Inflammatory macrophage treated with lipopolysaccharide for 1 hour (primary cell): ENCODE measurements at regions not wholly inside any gene's neighbourhood (a gene's known extent, or its start where the extent isn't known, plus 50 kb on each side); places are given as distances from the start of the nearest gene placed in this dataset.
A peak's percentile ranks its signal among the peaks of the same experiment; 100 is the strongest.

Source experiments
- DNase-seq, 2 donors: peaks; one replicate each; pipeline ENCODE4 v3.0.0-alpha.2; 2020 to 2022

DNA sequence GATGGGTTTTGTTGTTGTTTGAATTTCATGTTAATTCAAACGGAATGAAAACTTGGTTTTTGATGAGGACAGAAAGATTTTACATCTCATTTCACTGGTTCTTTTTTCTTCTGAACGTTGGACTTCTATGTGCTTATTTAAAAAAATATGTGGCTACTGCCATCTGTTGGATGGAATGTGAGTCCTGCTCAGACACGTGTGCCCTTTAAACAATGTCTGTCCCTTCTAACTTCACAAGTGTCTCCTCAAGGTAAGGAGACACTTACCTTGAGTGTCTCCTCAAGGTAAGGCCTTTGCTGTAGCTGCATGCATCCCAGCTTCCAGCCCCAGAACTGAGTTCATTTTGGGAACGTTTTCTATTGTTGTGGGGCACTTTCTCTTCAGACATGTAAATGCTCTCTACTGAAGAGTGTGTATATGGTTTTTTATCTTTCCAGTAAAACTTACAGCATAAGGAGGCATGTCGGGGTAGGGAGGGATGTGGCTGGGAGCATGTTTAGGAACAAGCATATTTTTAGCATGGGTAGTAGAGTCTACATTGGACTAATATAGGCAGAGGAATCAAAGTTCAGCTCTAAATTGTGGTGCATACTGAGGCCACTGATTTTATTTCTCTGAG lies 63.1 kb upstream of the UBE3A start:
- DNase-seq, result peak; percentile 6 to 23

DNA sequence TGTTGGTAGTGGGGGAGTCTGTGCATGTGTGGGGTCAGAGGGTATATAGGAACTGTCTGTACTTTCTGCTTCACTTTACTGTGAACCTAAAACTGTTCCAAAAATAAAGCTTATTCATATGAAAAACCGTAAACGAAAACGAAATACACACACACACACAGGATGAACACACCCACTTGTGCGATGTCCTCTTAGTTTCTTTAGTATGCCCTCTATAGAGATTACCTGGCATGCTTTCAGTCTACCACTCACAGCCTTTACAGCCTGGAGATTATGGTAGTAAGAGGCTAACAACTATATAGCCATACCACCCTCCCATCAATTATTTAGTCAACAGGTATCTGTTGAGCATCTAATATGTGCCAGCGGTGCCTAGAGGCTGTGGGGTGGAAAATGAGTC lies 60.0 kb upstream of the UBE3A start:
- no peak for DNase-seq

DNA sequence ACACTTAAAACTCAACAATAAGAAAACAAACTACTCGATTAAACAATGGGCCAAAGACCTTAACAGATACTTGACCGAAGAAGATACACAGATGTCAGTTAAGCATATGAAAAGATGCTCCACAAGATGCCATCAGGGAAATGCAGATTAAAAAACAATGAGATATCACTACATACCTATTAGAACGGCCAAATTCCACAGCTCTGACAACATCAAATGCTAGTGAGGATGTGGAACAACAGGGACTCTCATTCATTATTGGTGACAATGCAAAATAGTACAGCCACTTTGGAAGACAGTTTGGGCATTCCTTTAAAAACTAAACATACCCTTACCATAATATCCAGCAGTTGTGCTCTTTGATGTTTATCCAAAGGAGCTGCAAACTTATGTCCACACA lies 59.1 kb upstream of the UBE3A start:
- DNase-seq, result no peak

DNA sequence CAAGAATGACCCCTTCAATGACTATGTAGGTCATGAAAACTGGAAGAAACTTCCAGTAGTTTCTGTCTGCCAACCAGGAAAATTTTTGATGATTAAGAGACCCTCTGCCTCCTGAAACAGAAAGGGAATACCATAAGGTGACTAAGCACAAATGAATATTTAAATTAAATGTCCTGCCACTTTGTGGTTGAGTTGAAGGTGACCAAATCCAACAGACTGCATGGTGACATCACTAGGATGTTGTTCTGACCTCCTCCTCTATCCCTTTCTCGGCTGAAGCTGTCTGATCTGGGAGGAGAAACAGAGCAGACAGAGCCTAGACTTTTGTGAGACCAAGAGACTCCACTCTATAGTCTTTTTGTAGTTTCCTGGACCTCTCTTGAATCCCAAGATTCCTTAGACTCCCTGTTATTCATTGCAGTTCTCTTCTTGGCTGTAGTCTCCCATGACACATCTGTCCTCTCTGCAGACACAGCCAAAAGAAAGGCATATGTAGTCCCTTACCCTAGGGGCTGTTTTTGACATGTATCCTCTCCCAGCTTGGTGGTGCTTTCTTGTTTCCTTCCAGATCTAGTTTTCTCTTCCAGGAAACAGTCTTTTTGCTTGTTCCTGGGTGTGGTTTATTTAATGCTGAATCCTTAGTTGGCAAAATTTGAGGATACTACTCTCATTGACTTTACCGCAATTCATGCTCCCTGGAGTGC lies 55.2 kb upstream of the UBE3A start:
- DNase-seq, result no peak

DNA sequence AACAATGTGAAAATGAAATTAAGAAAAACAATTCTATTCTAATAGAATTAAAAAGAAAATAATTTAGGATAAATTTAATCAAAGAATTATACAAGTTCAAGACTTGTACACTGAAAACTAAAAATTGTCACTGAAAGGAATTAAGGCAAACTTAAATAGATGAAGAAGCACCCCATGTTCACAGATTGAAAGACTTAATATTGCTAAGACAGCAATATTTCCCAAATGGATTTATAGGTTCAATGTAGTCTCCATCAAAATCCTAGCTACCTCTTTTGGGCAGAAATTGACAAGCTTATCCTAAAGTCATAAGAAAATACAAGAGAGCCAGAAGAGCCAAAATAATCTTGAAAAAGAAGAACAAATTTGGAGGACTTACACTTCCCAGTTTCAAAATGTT lies 53.5 kb upstream of the UBE3A start:
- DNase-seq, result no peak
